Lung (tissue), 11 donors: ENCODE measurements at regions not wholly inside any gene's neighbourhood (a gene's known extent, or its start where the extent isn't known, plus 50 kb on each side); places are given as distances from the start of the nearest gene placed in this dataset.

Source experiments
- ATAC-seq: fragments of 200-7000 bp; cut with Tn5 transposase; one replicate; pipeline ENCODE4 v1.9.1; 2020; ENCODE audit warnings: moderate number of reproducible peaks; ENCODE audit not compliant: insufficient read depth, low FRiP score
- DNase-seq, 3 donors: peaks; one replicate each; pipeline ENCODE4 v3.0.0-alpha.2; 2013 to 2017
- H3K27ac ChIP-seq, 2 donors: one replicate each; pipeline ENCODE4 v1.5.1; 2013; ENCODE audit warnings: mild to moderate bottlenecking in 2 of 2, moderate library complexity in 2 of 2, control low read depth in 1 of 2, inconsistent platforms in 1 of 2, low read depth in 1 of 2, low read length in 1 of 2
- H3K27me3 ChIP-seq, 3 donors: one replicate each; pipeline ENCODE4 v1.5.1; 2013; ENCODE audit warnings: low read length in 2 of 3; ENCODE audit not compliant: control insufficient read depth in 3 of 3, insufficient read depth in 3 of 3
- H3K36me3 ChIP-seq, 4 donors: one replicate each; pipeline ENCODE4 v1.5.1; 2013; ENCODE audit warnings: low read length in 4 of 4, mild to moderate bottlenecking in 1 of 4, moderate library complexity in 1 of 4; ENCODE audit not compliant: control insufficient read depth in 4 of 4, insufficient read depth in 4 of 4
- H3K4me1 ChIP-seq, 5 donors: one replicate each; pipeline ENCODE4 v1.5.1; 2013; ENCODE audit warnings: low read length in 5 of 5, mild to moderate bottlenecking in 2 of 5, moderate library complexity in 1 of 5; ENCODE audit not compliant: control insufficient read depth in 5 of 5, insufficient read depth in 5 of 5
- H3K4me3 ChIP-seq: one replicate; pipeline ENCODE4 v1.5.1; 2013; ENCODE audit warnings: mild to moderate bottlenecking, control low read depth, moderate library complexity
- H3K9ac ChIP-seq, 2 donors: one replicate each; pipeline ENCODE4 v1.5.1; 2013; ENCODE audit warnings: low read length in 2 of 2, control low read depth in 1 of 2; ENCODE audit not compliant: insufficient read depth in 1 of 2
- H3K9me3 ChIP-seq, 4 donors: one replicate each; pipeline ENCODE4 v1.5.1; 2013; ENCODE audit warnings: low read length in 3 of 4, mild to moderate bottlenecking in 1 of 4, moderate library complexity in 1 of 4; ENCODE audit not compliant: control insufficient read depth in 4 of 4, insufficient read depth in 3 of 4
- WGBS, 2 donors: extraction: QIAGEN DNeasy Blood & Tissue Kit; methylation state at CpG; one replicate each; pipeline ENCODE4 v1.1.7; 2013; 5-methylcytosine and 5-hydroxymethylcytosine counted together
- TF ChIP-seq, protein P1 (sequence below): IDR thresholded peaks from 2 replicates; pipeline ENCODE4 v1.5.1; 2012; ENCODE audit warnings: mild to moderate bottlenecking; ENCODE audit errors: control extremely low read depth, extremely low read depth
- donor health status: control.
- donor health status: control.
- donor health status: Bipolar disorder and iron deficiency.
- donor health status: healthy.
- donor health status: DM: yes; HTN: yes; CAD: no.

DNA sequence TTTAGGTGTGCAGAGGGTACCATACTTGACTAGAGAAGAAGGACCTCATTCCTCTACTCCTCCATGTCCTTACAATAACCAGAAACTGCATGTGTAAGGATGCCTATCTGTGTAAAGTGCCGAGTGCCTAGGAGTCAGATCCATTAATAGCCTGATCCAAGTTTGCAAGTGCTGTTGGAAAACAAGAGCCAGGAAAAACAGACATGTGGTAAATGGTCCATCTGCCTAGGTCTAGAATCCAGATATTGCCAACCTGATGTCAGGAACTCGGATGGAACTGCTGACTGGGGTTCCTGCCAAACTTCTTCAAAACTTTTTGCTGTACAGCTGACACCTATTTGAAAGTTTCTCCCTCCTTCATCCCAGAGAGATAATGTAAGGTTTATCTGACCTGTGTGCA is 239.4 kb upstream of the CAMK1G start:
- ATAC-seq (no peak), DNase-seq (no peak)
- Histone ChIP-seq H3K36me3 (no peaks in the 10 kb centered on the region), H3K4me1 (peaks cover 0 to 31% (median 14%) of the 10 kb centered on the region in 5 donors), H3K4me3 (no peak overlapping the region), H3K27ac (no peak overlapping the region), H3K9me3 (peaks cover 0 to 2% (median 0%) of the 10 kb centered on the region in 4 donors), H3K9ac (no peak overlapping the region), H3K27me3 (no peaks in the 10 kb centered on the region)
- 75 to 77% methylated on average over 2 of the region's 2 CpGs for WGBS, 2 donors
- TF ChIP-seq, protein P1, sequence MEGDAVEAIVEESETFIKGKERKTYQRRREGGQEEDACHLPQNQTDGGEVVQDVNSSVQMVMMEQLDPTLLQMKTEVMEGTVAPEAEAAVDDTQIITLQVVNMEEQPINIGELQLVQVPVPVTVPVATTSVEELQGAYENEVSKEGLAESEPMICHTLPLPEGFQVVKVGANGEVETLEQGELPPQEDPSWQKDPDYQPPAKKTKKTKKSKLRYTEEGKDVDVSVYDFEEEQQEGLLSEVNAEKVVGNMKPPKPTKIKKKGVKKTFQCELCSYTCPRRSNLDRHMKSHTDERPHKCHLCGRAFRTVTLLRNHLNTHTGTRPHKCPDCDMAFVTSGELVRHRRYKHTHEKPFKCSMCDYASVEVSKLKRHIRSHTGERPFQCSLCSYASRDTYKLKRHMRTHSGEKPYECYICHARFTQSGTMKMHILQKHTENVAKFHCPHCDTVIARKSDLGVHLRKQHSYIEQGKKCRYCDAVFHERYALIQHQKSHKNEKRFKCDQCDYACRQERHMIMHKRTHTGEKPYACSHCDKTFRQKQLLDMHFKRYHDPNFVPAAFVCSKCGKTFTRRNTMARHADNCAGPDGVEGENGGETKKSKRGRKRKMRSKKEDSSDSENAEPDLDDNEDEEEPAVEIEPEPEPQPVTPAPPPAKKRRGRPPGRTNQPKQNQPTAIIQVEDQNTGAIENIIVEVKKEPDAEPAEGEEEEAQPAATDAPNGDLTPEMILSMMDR, result no peak

- no peaks in the 10 kb centered on the region for H3K27me3 ChIP-seq
- H3K27ac ChIP-seq, result no peak overlapping the region
- 56 to 74% methylated on average over 9 of the region's 9 CpGs for WGBS, 2 donors
- TF ChIP-seq, protein P1, result no peak
- H3K9me3 ChIP-seq, result peaks cover 0 to 2% (median 0%) of the 10 kb centered on the region in 4 donors
- peaks cover 0 to 19% (median 5%) of the 10 kb centered on the region in 5 donors for H3K4me1 ChIP-seq
- ATAC-seq, result no peak
- no peak overlapping the region for H3K9ac ChIP-seq
- H3K4me3 ChIP-seq, result no peak overlapping the region
- peak in 2 of 3 donors; percentile 56 to 70 for DNase-seq
- no peaks in the 10 kb centered on the region for H3K36me3 ChIP-seq
Measured at GRCh38 chr1:209349363-209350308, 233.9 kb upstream of the CAMK1G start.

DNA sequence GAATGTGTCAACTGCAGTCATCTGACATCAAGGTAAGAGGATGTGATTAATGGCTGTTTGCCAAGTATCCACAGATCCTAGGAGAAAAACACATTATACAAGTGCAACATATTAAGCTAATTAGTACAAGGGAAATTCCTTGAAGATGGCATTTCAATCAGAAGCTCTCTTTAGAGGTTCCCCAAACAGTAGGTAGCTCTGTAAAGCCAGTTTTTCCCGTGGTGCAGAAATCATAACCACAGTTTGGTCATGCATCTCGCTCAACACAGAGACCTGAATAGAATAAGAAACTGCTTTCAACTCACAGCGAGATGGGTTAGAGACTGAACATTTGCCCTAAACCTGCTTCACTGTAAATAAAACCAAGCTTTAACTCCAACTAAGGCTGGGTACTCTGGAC is 230.5 kb upstream of the CAMK1G start:
- Histone ChIP-seq H3K9ac (no peak overlapping the region), H3K27ac (no peak overlapping the region), H3K4me3 (no peak overlapping the region), H3K4me1 (peaks cover 0 to 19% (median 5%) of the 10 kb centered on the region in 5 donors), H3K9me3 (no peaks in the 10 kb centered on the region), H3K36me3 (no peaks in the 10 kb centered on the region), H3K27me3 (no peaks in the 10 kb centered on the region)
- no peak for ATAC-seq
- 84 to 91% methylated on average over 3 of the region's 3 CpGs for WGBS, 2 donors
- no peak for DNase-seq
- TF ChIP-seq, protein P1, result no peak
